HG03045 (cell line): ENCODE measurements at regions not wholly inside any gene's neighbourhood (a gene's known extent, or its start where the extent isn't known, plus 50 kb on each side); places are given as distances from the start of the nearest gene placed in this dataset.

Experiments
- ATAC-seq: cut with Tn5 transposase; IDR thresholded peaks from one replicate; pipeline ENCODE4 v1.9.1; 2021; ENCODE audit warnings: mild to moderate bottlenecking, moderate library complexity; ENCODE audit not compliant: unreplicated experiment

GRCh38 chr5:8048920-8049319 is 180.0 kb downstream of the MTRR start:
- no peak for ATAC-seq

- no peak for ATAC-seq
These were observed 181.7 kb downstream of the MTRR start for GRCh38 chr5:8050616-8051175.

- no peak for ATAC-seq
These were observed 184.3 kb downstream of the MTRR start for GRCh38 chr5:8053270-8053669.

DNA sequence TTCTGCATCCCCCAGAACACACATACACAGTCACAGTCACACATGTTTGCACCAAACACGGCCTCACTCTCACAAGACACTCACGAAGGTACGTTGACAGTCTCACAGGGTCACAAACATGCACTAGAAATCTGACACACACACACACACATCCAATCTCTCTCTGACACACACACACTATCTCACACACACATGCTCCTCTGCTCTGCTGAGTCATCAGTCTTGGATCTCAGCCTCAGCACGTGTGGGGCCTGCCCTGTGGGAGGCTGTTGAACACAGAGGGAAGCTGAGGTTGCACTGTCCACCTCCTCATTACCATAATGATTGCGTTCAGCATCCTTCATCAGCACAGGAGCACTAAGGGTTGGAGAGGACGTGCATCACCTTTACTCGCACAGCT is 188.8 kb downstream of the MTRR start:
- ATAC-seq: no peak

- no peak for ATAC-seq
These were observed 189.8 kb downstream of the MTRR start for GRCh38 chr5:8058616-8059190.

DNA sequence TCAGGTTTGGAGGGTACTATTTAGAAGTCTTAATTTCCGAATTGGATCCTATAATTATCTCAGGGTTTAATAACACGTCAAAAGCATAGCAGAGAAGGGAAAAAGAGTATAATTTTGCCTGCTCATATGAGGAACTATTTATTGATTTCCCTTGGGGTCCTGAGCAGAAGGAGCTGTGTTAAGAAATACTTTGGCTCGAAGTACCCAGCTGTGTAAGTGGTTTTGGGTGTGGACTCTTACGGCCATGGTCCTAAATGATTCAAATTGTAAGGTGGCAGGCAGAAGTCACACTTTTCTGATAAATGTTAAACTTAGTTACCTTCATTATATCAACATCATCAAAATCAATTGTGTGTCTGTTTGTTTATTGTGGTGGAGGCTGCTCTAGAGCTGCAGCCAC is 190.4 kb downstream of the MTRR start:
- ATAC-seq: no peak

GRCh38 chr5:8060235-8060952 is 191.4 kb downstream of the MTRR start:
- no peak for ATAC-seq

GRCh38 chr5:8060953-8061429 is 192.0 kb downstream of the MTRR start:
- ATAC-seq: no peak

DNA sequence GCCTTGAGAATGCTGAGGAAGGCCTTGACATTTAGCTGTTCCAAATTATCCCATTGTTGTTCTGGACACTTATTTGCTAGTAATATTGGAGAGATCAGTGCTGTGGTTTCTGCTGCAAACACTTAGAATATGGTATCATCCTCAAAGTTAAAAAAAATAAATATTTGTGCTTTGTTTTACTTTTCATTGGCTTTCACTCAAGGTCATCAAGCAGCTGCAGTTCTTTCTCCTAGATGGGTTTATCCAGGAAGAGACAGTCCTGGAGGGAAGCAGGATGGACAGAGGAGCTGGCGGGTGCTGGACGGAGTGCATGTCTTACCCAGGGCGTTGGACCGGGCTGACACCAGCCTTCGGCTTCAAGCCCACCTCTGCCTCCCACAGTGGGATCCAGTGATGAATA is 193.6 kb downstream of the MTRR start:
- ATAC-seq: no peak

DNA sequence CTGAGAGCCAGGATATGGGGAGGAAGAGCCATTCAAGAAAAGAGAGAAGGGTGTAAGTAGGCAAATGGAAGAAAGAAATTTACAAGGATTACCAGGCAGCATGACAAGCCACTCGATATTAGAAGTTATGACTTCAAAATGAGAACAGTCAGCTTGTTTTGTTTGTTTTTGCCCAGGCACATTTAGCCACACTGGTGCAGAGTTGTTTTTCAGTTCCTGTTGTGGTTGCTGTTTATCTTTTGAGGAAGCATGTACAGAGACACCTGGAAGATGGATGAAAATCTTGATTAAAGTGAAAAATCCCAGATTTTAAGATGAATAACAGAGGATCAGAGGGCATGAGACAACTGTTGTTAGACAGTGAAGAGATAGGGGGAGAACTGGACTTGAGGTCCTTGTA is 199.1 kb downstream of the MTRR start:
- no peak for ATAC-seq

DNA sequence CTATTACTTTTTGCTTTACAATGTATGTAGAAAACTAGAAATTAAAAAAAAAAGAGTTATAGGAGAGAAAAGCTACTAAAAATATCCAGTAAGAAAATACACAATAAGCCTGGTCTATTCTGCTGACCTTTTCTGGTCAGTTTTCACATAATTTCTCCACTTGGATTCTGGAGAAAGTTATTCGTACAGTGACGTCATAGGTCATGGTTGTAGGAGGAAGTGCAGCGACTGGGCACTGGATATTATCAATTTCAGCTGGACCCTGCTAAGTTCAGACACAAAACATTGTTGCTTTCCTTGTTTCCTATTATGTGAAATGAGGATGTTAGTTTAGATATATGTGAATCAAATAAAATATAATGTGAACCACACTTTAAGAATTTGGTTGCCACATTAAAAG is 201.2 kb downstream of the MTRR start:
- no peak for ATAC-seq

DNA sequence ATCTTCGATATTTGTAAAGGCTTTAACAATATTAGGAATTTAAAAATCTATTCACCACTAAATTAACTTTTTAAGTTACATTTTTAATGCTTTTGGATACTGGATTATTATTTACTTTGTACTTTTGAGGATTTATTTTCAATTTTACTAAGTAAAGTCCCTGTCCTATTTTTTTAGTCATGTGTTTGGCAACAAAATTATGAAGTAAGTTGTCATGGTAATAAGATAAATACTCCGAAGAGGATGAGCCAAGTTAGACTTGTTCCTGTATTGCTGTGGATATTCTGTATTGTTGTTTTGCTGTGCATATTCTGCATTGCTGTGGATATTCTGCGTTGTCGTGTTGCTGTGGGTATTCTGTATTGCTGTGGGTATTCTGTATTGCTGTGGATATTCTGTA is 210.1 kb downstream of the MTRR start:
- no peak for ATAC-seq

- no peak for ATAC-seq
These were observed 212.2 kb downstream of the MTRR start for GRCh38 chr5:8081179-8081578.

GRCh38 chr5:8093669-8094068 is 224.7 kb downstream of the MTRR start:
- no peak for ATAC-seq

DNA sequence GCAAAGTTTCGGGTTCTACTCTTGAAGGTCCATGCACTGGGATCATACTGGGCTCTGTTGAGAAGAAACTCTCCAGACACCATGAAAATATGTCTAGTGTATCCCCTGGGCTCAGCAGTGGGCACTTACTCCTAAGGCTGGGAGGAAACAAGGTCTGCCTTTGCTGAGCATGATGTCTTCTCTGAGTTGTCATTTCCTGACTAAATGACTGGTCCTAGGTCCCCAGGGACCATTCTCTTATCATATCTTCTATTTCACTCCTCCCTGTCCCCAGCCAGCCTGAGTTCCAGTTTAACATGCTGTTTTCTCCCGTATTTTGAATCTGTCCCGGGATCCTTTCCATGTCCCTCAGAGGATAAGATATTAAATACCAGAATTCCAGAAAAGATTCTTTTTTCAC is 225.4 kb downstream of the MTRR start:
- ATAC-seq: no peak

DNA sequence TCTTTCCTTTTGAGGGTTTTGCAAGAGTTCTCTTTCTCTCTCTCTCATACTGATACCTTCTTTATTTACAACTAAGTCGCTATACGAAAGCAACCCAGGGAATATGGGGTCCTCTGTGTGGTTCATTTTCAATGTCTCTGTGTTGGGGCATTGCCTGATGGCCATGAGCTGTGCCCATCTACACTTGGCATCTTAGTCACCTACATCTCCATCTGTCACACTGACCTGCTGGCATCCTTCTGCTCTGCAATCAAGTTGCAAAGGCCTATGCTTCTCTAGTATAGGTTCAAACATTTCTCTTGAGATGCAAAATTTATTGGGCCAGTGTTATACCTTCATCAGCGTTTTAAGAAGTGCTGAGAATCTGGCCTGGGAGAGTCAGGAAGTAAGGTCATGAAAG is 228.2 kb downstream of the MTRR start:
- ATAC-seq: no peak

- no peak for ATAC-seq
These were observed 229.1 kb downstream of the MTRR start for GRCh38 chr5:8098081-8098480.

GRCh38 chr5:8102714-8103113 is 233.8 kb downstream of the MTRR start:
- no peak for ATAC-seq

DNA sequence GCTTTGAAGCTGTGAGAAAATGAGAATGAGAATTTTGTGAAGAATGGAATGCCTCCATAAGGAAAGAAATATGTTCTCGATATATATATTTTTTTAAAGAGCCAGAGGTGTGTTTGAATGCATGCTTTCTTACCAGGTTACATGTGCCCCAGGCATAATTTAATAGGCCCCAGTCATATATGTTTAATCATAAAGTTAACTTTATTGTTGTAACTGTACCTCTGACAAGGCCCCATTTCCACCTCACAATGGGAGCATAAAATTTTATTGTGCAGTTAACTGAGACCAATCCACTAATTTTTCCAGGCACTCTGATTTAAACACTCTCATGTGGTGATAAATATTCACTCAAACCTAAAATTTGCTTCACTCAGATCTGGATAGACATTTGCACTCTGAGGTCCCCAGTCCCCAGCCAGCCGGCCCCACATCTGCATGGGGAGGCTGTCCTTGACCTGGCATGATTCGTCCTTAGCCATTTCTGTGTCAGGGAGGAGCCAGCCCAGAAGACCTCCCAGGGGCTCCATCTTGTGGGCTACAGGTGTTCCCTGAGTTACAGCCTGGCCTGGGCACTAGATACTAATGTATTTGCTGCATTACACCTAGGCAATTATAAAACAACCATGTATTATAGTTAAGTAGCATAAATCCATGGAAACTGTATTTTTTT is 245.8 kb downstream of the MTRR start:
- no peak for ATAC-seq

- ATAC-seq: no peak
These were observed 254.6 kb downstream of the MTRR start for GRCh38 chr5:8123559-8123958.

GRCh38 chr5:8134609-8135008 is 265.7 kb downstream of the MTRR start:
- ATAC-seq: no peak

GRCh38 chr5:8135742-8136141 is 266.8 kb downstream of the MTRR start:
- ATAC-seq: no peak
